ENCODE measurements at regions not wholly inside any gene's neighbourhood (a gene's known extent, or its start where the extent isn't known, plus 50 kb on each side); places are given as distances from the start of the nearest gene placed in this dataset.
"Not testable (repeated sequence)": the region's sequence is repeated elsewhere in the genome, so short reads cannot be mapped to it uniquely, and the experiment has no call there.

DNA sequence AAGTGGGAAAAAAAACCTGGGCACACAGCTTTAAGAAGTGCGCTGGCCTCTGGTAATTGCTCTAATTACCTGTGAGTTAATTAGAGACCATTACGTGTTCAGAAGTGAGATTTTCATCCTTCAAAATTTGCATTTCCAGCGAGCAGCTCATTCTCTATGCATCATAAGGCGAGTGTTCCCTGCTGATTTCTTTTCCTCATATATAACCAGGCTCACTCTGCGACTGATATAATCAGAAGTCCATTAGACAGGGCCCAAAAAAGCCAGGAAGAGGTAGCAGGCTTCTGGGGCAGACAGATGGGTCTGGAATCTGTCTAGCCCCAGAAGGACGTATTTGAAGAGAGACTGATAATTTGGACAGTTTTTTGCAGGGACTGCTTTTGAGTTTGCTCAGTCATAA is 158.7 kb downstream of the MTHFS start:
- Histone ChIP-seq H3K4me1 (ENCODE audit: insufficient read depth, low read length) (no peaks in the 10 kb centered on the region), H2AFZ (ENCODE audit: low read length) (no peak overlapping the region), H3K79me2 (ENCODE audit: insufficient read depth, low read length) (no peaks in the 10 kb centered on the region), H3K4me3 (ENCODE audit: insufficient read depth, low read length) (no peak overlapping the region), H4K20me1 (ENCODE audit: insufficient read depth, low read length) (no peaks in the 10 kb centered on the region), H3K36me3 (ENCODE audit: insufficient read depth, low read length) (no peaks in the 10 kb centered on the region), H3K27me3 (ENCODE audit: insufficient read depth, low read length) (no peaks in the 10 kb centered on the region), H3K27ac (ENCODE audit: low read depth, low read length) (no peak overlapping the region), H3K9me3 (ENCODE audit: low read depth, low read length) (no peaks in the 10 kb centered on the region), H3K4me2 (ENCODE audit: insufficient read depth, low read length) (no peak overlapping the region)
- TF ChIP-seq, protein P1, sequence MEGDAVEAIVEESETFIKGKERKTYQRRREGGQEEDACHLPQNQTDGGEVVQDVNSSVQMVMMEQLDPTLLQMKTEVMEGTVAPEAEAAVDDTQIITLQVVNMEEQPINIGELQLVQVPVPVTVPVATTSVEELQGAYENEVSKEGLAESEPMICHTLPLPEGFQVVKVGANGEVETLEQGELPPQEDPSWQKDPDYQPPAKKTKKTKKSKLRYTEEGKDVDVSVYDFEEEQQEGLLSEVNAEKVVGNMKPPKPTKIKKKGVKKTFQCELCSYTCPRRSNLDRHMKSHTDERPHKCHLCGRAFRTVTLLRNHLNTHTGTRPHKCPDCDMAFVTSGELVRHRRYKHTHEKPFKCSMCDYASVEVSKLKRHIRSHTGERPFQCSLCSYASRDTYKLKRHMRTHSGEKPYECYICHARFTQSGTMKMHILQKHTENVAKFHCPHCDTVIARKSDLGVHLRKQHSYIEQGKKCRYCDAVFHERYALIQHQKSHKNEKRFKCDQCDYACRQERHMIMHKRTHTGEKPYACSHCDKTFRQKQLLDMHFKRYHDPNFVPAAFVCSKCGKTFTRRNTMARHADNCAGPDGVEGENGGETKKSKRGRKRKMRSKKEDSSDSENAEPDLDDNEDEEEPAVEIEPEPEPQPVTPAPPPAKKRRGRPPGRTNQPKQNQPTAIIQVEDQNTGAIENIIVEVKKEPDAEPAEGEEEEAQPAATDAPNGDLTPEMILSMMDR (IDR thresholded peaks at IDR 0.05; ENCODE audit: extremely low read depth, low read depth, low read length) = no peak
- no peak for DNase-seq (ENCODE audit: insufficient read length, low spot score, missing footprints)

DNA sequence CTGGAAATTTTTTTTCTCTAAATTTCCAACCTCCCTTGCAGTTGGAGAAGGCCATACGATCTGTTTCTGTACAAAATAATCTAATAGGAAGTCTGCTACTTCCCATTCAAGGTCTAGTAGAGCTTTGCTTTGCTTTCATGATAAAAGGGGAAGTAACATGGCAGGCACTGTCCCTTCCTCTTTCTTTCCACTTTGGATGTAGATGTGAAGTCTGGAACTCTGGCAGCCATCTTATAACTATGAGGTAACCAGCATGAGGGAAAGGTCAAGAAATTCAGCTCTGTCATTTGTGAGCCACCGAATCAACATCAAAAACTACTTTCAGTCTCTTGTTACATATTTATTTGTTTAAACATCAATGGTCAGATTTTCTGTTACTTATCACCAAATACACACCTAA is 156.3 kb downstream of the MTHFS start:
- Histone ChIP-seq H3K36me3 (ENCODE audit: insufficient read depth, low read length) (no peaks in the 10 kb centered on the region), H3K27ac (ENCODE audit: low read depth, low read length) (no peak overlapping the region), H3K9me3 (ENCODE audit: low read depth, low read length) (no peaks in the 10 kb centered on the region), H3K27me3 (ENCODE audit: insufficient read depth, low read length) (no peaks in the 10 kb centered on the region), H3K4me2 (ENCODE audit: insufficient read depth, low read length) (no peak overlapping the region), H4K20me1 (ENCODE audit: insufficient read depth, low read length) (no peaks in the 10 kb centered on the region), H3K79me2 (ENCODE audit: insufficient read depth, low read length) (no peaks in the 10 kb centered on the region), H3K4me3 (ENCODE audit: insufficient read depth, low read length) (no peak overlapping the region), H2AFZ (ENCODE audit: low read length) (no peak overlapping the region), H3K4me1 (ENCODE audit: insufficient read depth, low read length) (no peaks in the 10 kb centered on the region)
- TF ChIP-seq, protein P1 (IDR thresholded peaks at IDR 0.05; ENCODE audit: extremely low read depth, low read depth, low read length) = no peak
- DNase-seq (ENCODE audit: insufficient read length, low spot score, missing footprints) = no peak

DNA sequence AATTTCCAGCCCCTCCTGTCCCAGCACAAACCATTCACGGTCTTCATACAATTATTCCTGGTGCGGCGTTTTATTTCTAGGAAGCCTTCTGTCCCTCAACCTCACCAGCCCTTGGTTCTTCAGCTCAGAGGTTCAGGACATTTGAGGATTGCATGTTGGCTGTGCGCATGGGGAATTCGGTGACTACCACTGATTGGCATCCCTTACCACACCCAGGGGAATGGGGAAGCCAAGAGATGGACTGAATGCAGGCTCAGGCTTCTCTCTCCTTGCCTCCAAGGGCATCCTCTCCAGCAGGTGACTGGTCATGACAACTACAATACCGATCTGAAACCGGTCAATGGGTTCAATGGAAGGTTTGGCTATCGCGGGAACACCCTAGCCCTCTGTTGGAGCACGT is 153.8 kb downstream of the MTHFS start:
- Histone ChIP-seq H3K79me2 (ENCODE audit: insufficient read depth, low read length) (no peaks in the 10 kb centered on the region), H3K4me2 (ENCODE audit: insufficient read depth, low read length) (no peak overlapping the region), H3K9me3 (ENCODE audit: low read depth, low read length) (no peaks in the 10 kb centered on the region), H3K27ac (ENCODE audit: low read depth, low read length) (no peak overlapping the region), H3K4me3 (ENCODE audit: insufficient read depth, low read length) (no peak overlapping the region), H2AFZ (ENCODE audit: low read length) (no peak overlapping the region), H3K27me3 (ENCODE audit: insufficient read depth, low read length) (no peaks in the 10 kb centered on the region), H3K4me1 (ENCODE audit: insufficient read depth, low read length) (no peaks in the 10 kb centered on the region), H3K36me3 (ENCODE audit: insufficient read depth, low read length) (no peaks in the 10 kb centered on the region), H4K20me1 (ENCODE audit: insufficient read depth, low read length) (no peaks in the 10 kb centered on the region)
- TF ChIP-seq, protein P1 (IDR thresholded peaks at IDR 0.05; ENCODE audit: extremely low read depth, low read depth, low read length) = no peak
- DNase-seq (ENCODE audit: insufficient read length, low spot score, missing footprints) = no peak

- not testable (repeated sequence) for H3K79me2 ChIP-seq (ENCODE audit: insufficient read depth, low read length); H3K4me2 ChIP-seq (ENCODE audit: insufficient read depth, low read length); H2AFZ ChIP-seq (ENCODE audit: low read length); H3K9me3 ChIP-seq (ENCODE audit: low read depth, low read length); H3K4me1 ChIP-seq (ENCODE audit: insufficient read depth, low read length); DNase-seq (ENCODE audit: insufficient read length, low spot score, missing footprints); H3K27me3 ChIP-seq (ENCODE audit: insufficient read depth, low read length); H3K4me3 ChIP-seq (ENCODE audit: insufficient read depth, low read length); H3K36me3 ChIP-seq (ENCODE audit: insufficient read depth, low read length); H3K27ac ChIP-seq (ENCODE audit: low read depth, low read length); H4K20me1 ChIP-seq (ENCODE audit: insufficient read depth, low read length)
These were observed 152.3 kb downstream of the MTHFS start for GRCh38 chr15:79744485-79744884.

GRCh38 chr15:79756365-79756764 is 140.4 kb downstream of the MTHFS start:
- Histone ChIP-seq H3K4me3 (ENCODE audit: insufficient read depth, low read length) (no peak overlapping the region), H3K79me2 (ENCODE audit: insufficient read depth, low read length) (no peaks in the 10 kb centered on the region), H3K27me3 (ENCODE audit: insufficient read depth, low read length) (peaks cover 9% of the 10 kb centered on the region), H2AFZ (ENCODE audit: low read length) (no peak overlapping the region), H3K4me1 (ENCODE audit: insufficient read depth, low read length) (no peaks in the 10 kb centered on the region), H3K27ac (ENCODE audit: low read depth, low read length) (no peak overlapping the region), H3K9me3 (ENCODE audit: low read depth, low read length) (no peaks in the 10 kb centered on the region), H3K36me3 (ENCODE audit: insufficient read depth, low read length) (no peaks in the 10 kb centered on the region), H3K4me2 (ENCODE audit: insufficient read depth, low read length) (no peak overlapping the region), H4K20me1 (ENCODE audit: insufficient read depth, low read length) (no peaks in the 10 kb centered on the region)
- TF ChIP-seq, protein P1 (IDR thresholded peaks at IDR 0.05; ENCODE audit: extremely low read depth, low read depth, low read length) = no peak
- DNase-seq (ENCODE audit: insufficient read length, low spot score, missing footprints) = no peak

Measured in osteoblast (primary cell).